ENCODE measurements at regions not wholly inside any gene's neighbourhood (a gene's known extent, or its start where the extent isn't known, plus 50 kb on each side); places are given as distances from the start of the nearest gene placed in this dataset.

GRCh38 chr9:93815677-93816076 lies 139.5 kb downstream of the BARX1 start:
- H3K27me3 ChIP-seq (replicated peaks; ENCODE audit: insufficient read depth) = peaks cover 2% of the 10 kb centered on the region
- DNase-seq (ENCODE audit: low spot score) = no peak
- WGBS = 87% methylated on average over 5 of the region's 5 CpGs
- intact Hi-C loops (cut with DNase I) = no loop called here
- H3K4me1 ChIP-seq (replicated peaks) = no peaks in the 10 kb centered on the region
- no peaks in the 10 kb centered on the region for H3K9me3 ChIP-seq
- H3K27ac ChIP-seq = no peak overlapping the region
- TF ChIP-seq POLR2A (IDR thresholded peaks at IDR 0.05) (no peak), POLR2AphosphoS5 (IDR thresholded peaks at IDR 0.05) (no peak), CTCF (IDR thresholded peaks at IDR 0.05) (no peak)
- no peaks in the 10 kb centered on the region for H3K36me3 ChIP-seq
- H3K4me3 ChIP-seq = no peak overlapping the region

- no peak for DNase-seq (ENCODE audit: low spot score)
Measured at GRCh38 chr9:93815135-93815534, 140.0 kb downstream of the BARX1 start.

GRCh38 chr9:93814077-93814956 lies 140.8 kb downstream of the BARX1 start:
- H3K4me1 ChIP-seq (replicated peaks) = no peaks in the 10 kb centered on the region
- no peak for DNase-seq (ENCODE audit: low spot score)
- no peaks in the 10 kb centered on the region for H3K36me3 ChIP-seq
- H3K27ac ChIP-seq = no peak overlapping the region
- no peak overlapping the region for H3K4me3 ChIP-seq
- intact Hi-C loops (cut with DNase I) = no loop called here
- no peaks in the 10 kb centered on the region for H3K9me3 ChIP-seq
- 40% methylated on average over 12 of the region's 12 CpGs for WGBS
- no peak for TF ChIP-seq POLR2A (IDR thresholded peaks at IDR 0.05)
- no peak for TF ChIP-seq POLR2AphosphoS5 (IDR thresholded peaks at IDR 0.05)
- no peaks in the 10 kb centered on the region for H3K27me3 ChIP-seq (replicated peaks; ENCODE audit: insufficient read depth)

More at GRCh38 chr9:93815135-93815534, 140.0 kb downstream of the BARX1 start:
- Histone ChIP-seq H3K4me3 (no peak overlapping the region), H3K9me3 (no peaks in the 10 kb centered on the region), H3K27ac (no peak overlapping the region), H3K27me3 (replicated peaks; ENCODE audit: insufficient read depth) (peaks cover 2% of the 10 kb centered on the region), H3K36me3 (no peaks in the 10 kb centered on the region), H3K4me1 (replicated peaks) (no peaks in the 10 kb centered on the region)
- no peak for TF ChIP-seq POLR2AphosphoS5 (IDR thresholded peaks at IDR 0.05)
- no peak for TF ChIP-seq POLR2A (IDR thresholded peaks at IDR 0.05)
- TF ChIP-seq CTCF (IDR thresholded peaks at IDR 0.05) = no peak
- intact Hi-C loops (cut with DNase I) = no loop called here
- 72% methylated on average over 4 of the region's 4 CpGs for WGBS

GRCh38 chr9:93813221-93814076 lies 141.7 kb downstream of the BARX1 start:
- Histone ChIP-seq H3K27me3 (replicated peaks; ENCODE audit: insufficient read depth) (no peaks in the 10 kb centered on the region), H3K27ac (no peak overlapping the region), H3K4me1 (replicated peaks) (no peaks in the 10 kb centered on the region), H3K36me3 (no peaks in the 10 kb centered on the region), H3K9me3 (no peaks in the 10 kb centered on the region), H3K4me3 (no peak overlapping the region)
- TF ChIP-seq POLR2AphosphoS5 (IDR thresholded peaks at IDR 0.05) (no peak), CTCF (IDR thresholded peaks at IDR 0.05) (no peak), POLR2A (IDR thresholded peaks at IDR 0.05) (no peak)
- 56% methylated on average over 7 of the region's 7 CpGs for WGBS
- intact Hi-C loops (cut with DNase I) = no loop called here
- no peak for DNase-seq (ENCODE audit: low spot score)

GRCh38 chr9:93812410-93812668 lies 142.8 kb downstream of the BARX1 start:
- WGBS = 100% methylated on average over 1 of the region's 1 CpG
- H3K9me3 ChIP-seq = no peaks in the 10 kb centered on the region
- no peak overlapping the region for H3K27ac ChIP-seq
- H3K27me3 ChIP-seq (replicated peaks; ENCODE audit: insufficient read depth) = no peaks in the 10 kb centered on the region
- H3K4me1 ChIP-seq (replicated peaks) = no peaks in the 10 kb centered on the region
- H3K4me3 ChIP-seq = no peak overlapping the region
- DNase-seq (ENCODE audit: low spot score) = no peak
- H3K36me3 ChIP-seq = no peaks in the 10 kb centered on the region
- intact Hi-C loops (cut with DNase I) = no loop called here
- TF ChIP-seq POLR2A (IDR thresholded peaks at IDR 0.05) = no peak
- TF ChIP-seq CTCF (IDR thresholded peaks at IDR 0.05) = no peak
- no peak for TF ChIP-seq POLR2AphosphoS5 (IDR thresholded peaks at IDR 0.05)
